Ureter (tissue), 1 donor: ENCODE measurements at regions not wholly inside any gene's neighbourhood (a gene's known extent, or its start where the extent isn't known, plus 50 kb on each side); places are given as distances from the start of the nearest gene placed in this dataset.

Source experiments
- DNase-seq: peaks from one replicate; pipeline ENCODE4 v3.0.0-alpha.2; 2020; ENCODE audit warnings: low spot score
- donor health status: DM: yes; HTN: yes; CAD: no.

DNA sequence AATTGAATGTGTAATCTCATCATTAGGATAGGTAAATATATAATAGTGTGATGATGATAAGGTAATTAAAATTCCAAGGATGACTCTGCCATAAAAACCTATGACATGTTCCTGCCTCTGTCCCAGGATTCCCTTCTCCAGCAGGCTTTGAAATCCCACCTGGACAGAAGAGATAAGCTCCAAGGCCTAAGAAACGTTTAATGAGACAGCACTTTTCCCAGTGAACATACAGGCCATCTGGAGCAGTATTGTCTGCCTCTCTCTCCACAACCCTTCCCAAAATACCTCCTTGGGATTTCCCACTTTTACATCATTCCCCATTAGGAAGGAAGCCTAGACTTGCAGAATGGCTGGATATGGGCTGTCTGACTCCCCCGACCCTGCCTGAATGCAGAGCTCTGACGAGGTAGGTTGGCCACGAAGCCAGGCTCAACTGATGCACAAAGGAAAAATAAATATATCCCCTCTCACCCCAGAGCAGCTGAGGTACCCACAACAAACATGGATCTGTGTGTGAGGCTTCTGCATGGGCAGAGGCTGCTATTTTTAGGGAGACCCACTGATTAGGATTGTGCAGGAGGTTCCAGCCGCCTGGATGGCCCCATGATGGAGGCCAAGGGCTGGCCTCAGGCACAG lies 71.0 kb downstream of the TMPRSS5 start:
- DNase-seq, result no peak

DNA sequence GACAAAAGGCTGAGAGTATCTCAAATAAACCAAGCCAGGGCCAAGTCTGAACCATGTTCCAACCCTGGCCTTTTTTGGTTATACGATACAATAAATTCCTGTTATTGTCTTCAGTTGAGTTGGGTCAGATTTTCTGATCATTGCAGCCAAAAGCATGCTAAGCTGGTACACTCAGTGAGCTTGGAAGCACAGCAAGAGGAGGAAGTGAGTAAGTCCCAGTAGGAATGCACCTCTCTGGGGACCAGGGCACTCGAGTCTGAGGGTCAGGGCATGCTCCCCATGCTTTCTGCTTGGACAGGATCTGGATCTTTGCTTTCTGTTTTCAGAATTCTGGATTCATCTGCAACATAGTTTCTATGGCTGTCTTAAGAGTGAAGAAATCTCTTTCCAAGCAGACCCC lies 73.1 kb downstream of the TMPRSS5 start:
- DNase-seq, result no peak

DNA sequence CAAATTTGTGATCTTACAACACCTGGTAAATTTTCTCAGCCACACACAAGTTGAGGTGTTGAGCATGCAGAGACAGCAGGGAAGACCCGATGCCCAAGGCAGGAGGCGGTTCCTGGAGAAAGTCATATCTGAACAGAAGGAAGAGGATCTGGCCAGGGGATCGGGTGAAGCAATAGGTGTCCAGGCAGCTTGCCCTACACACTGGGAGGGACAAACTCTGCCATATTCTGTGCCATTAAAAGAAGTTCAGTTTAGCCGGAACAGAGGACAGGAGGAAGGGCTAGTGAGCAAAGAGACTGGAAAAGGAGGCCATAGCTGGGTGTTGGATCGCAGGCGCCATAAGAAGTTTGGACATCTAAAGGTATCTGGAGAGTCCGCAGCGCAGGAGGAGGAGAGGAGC lies 76.5 kb downstream of the TMPRSS5 start:
- DNase-seq, result no peak

DNA sequence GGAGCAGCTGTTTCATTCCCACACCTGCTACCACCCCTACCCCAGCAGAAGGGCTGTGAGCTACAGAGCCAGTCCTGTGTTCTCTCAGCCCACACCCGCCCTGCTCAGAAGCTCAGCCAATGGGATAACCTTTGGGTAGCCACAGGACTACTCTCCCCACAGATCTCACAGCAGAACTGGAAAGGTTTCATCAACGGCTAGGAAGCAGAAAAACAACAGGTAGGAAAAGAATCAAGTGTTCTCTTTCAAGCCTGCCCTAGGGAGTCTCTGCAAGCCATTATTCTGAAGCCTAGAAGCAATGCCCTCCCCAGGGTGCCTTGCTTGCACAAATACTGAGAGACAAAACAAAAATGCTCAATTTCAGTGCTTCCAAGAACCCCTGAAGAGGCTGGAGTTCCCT lies 77.2 kb downstream of the TMPRSS5 start:
- no peak for DNase-seq

DNA sequence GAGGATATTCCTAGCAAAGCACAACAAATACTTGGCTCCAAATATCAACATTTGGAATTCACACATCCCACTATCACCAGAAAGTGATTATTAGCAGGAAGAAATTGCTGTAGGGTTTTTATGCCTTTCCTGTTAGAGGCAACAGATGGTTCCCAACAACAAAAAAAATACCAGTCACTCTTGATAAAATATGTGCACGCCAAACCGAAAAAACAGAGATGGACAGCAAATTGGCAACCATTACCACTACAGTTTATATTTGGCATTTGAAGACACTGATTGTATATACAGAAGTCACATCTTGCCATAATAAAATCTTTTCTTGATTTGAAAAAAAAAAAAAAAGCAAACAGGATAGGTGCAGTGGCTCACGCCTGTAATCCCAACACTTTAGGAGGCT lies 78.2 kb downstream of the TMPRSS5 start:
- no peak for DNase-seq

DNA sequence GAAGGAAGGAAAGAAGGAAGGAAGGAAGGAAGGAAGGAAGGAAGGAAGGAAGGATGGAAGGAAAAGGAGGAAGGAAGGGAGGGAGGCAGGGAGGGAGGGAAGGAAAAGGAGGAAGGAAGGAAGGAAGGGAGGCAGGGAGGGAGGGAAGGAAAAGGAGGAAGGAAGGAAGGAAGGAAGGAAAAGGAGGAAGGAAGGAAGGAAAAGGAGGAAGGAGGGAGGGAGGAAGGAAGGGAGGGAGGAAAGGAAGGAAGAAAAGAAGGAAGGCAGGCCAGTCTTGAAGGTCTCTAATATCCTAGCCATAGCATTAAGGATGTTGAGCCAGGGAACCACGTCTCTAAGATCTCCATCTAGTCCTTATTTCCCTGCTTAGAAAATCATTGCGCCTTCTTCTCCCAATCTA lies 78.8 kb downstream of the TMPRSS5 start:
- DNase-seq, result no peak

DNA sequence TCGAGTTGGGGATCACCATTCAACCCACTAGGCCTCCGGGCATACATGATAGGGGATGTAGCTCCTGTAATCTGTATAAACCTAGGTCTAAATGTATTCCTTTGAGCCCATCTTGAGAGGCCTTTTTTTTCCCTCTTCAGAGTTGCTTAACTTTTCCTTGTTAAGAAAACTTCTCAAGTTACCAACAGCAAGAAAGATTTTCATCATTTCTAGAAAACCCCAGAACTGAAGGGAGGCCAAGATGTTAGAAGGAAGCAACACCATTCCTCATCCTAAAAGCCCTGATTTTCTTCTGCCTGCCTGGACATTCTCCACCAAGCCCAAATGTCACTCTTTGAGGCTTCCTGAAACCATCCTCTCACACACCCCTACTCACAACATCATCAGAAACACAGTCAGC lies 79.4 kb downstream of the TMPRSS5 start:
- no peak for DNase-seq

DNA sequence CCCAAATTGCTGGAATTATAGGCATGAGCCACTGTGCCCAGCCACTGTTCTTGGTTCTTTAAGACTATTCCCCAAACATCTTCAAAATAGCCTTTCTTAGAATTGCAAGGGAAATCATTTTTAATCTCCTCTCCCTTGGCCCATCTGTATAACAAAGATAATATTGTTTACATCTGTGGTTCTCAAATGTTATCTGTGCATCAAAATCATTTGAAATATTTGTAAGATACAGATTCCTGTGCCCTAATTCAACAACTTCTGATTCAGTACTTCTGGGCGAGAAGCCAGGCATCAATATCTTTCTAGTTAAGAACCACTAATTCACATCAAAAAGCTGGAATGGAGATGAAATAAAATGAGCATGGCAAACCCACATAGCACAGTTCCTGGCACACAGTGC lies 83.0 kb downstream of the TMPRSS5 start:
- DNase-seq, result no peak

DNA sequence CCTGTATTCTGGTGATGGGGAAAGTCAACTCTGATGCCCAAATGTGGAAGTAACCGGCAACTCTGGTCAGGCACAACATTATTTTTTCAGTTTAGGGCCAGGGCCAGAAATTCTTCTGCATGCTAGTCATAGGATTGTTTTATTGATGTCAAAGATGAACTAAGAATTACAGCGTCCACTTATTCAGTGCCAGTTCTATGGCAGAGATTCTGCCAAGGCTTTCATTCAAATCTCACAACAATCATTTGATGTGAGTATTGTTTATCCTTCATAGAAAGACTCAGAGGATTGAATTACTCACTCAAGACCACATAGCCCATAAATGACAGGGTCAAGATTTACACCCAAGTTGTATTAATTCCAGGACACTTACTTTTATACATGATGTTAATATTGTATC lies 87.7 kb downstream of the TMPRSS5 start:
- no peak for DNase-seq

DNA sequence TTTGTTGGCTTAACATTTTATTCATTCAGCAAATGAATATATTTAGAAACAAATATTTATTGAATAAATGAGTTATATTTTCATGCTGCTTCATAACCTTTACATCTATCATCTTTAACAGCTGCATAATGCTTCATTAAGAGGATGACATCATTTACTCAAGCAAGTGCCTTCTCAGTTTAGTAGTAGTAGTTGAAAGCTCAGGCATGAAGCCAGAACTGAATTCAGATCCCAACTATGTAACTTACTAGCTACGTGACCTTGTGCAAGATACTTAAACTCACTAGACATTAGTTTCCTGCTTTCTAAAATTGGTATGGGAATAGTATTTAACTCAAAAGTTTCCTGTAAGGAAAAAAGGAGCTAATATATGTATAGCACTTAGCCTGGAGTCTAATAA lies 90.3 kb downstream of the TMPRSS5 start:
- no peak for DNase-seq

DNA sequence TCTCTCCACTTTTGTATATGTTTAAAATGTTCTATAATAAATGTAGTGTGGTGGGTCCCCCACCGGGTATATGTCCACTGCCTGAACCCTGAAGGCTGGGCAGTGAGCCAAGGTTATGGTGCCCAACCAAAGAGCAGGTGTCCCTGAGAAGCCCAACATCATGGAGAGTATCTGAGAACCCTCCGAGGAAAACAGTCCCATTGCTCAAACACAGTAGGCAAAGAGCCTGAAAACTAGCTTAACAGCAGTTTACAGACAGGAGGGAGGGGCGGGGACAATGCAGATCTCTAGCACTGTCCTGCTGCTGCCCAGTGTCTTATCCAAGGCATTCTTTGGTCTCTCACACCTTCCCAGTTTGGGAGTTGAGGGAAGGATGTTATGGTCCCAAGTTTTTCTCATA lies 91.0 kb downstream of the TMPRSS5 start:
- no peak for DNase-seq

DNA sequence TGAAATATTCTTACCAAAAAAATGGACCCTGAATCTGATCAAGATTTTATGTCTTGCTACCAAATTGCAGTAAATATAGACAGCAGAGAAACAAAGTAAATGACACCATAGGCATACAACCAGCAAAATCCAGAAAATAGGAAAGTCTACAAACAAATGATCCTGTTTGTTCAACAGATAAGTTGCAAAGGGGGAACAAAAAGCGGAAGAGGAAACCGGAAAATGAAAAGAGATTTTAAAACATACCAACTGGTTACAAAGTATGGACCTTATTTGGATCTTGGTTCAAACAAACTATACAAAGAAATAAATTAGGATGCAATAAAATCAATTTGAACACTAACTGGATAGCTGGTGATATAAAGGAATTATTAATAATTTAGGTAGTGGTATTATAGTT lies 92.0 kb downstream of the TMPRSS5 start:
- DNase-seq, result no peak

DNA sequence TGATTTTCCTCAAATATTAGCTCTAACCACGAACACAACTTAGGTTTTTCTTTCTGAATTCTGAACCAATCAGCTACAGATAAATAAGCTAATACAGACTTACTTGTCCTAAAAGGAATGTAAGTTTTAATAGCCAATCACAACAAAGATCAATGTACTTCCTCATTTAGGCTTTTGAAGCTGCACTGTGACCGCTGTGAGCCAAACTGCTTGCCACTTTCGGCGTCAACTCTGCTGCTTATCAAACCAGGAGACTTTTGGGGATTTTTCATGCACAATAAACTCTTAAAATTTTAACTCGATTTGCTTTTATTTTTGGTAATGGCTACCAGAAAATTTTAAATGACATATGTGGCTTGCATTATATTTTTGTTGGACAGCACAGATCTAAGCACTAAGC lies 92.5 kb downstream of the TMPRSS5 start:
- DNase-seq, result no peak

DNA sequence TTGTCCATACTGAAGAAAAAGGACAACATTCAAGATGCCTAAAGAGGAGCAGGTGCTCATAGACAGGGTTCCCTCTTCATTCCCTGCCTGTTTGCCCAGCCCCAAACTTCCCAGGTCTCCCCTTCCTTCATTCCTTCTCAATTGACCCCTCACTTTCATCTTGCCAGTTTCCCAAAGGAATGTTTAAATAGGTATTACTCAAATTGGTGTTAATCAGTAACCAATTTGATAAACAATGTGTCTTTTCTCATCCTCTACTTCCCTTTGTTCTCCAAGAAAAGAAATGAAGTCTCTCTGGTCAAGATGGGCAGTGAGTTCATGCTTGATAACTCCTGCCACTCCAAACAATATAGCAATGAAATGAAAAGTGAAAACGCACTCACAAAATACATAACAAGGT lies 101.9 kb downstream of the TMPRSS5 start:
- DNase-seq, result no peak

DNA sequence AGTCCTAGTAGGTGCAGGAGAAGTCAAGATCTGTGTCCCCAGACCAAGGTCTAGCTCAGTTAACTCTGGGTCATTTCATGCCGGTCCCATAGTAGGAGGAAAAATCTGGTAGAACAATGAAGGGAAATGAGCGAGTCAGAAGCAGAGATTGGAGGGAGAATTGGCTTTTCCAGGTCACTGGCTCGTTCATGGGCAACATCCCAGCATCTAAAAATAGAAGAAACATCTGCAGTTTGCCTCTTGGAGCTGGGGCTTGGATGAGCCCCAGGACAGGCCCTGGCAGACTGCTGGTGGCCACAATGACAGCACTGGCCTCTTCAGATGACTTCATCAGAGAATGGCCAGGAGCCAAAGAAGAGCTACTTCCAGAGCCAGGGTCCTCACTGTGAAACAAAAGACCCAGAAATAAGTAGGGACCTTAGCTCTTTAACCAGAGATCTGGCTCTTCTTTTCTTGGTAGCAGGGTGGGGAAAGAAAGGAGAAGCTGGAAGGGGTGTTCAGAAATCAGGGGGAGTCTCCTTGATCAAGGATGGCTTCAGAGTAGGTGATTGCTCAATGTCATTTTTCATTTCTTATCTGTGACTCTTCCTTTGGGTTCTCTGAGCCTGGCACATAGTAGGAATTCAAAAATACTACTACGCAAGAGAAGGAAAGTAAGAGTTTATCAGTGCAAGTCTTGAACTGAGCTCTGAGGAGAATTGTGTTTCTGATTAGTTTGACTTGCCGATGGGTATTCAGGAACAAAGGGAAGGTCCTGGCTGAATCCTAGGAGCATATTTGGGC lies 102.6 kb downstream of the TMPRSS5 start:
- no peak for DNase-seq

DNA sequence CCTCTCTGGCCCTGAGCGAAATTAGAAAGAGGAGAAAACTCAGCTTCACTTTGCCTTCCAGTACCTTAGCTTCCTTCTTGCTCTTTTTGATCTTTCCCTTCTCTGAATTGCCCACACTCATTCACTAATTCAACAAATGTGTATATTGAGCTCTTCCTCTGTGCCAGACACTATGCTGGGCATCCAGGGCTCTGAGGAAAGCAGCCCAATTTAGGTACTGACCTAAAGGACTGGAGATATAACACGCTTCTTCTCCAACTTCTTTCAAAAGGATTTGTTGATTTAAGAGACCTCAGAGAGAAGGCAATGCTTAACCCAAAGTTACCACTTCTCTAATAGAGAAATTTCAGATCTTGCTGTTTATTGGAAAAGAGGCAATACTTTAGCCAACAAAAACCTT lies 103.6 kb downstream of the TMPRSS5 start:
- DNase-seq, result no peak

DNA sequence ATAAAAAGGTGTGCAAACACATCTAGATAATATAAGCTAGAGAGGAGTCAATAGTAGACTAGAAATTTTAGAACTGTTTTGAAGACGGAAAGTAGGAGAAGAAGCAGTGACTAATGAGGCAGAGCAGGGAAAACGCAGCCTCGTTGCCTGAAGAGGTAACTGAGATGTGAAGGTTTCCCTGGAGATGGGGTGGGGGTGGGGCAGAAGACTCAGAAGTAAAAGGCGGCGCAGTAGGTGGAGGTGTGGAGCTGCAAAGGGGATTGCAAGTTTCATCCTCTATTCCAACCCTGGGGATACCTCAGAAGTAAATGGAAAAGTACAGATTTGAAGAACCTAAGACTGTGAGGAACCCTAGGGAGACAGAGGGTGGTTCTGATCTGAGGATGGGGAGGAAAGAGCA lies 109.5 kb downstream of the TMPRSS5 start:
- DNase-seq, result no peak

DNA sequence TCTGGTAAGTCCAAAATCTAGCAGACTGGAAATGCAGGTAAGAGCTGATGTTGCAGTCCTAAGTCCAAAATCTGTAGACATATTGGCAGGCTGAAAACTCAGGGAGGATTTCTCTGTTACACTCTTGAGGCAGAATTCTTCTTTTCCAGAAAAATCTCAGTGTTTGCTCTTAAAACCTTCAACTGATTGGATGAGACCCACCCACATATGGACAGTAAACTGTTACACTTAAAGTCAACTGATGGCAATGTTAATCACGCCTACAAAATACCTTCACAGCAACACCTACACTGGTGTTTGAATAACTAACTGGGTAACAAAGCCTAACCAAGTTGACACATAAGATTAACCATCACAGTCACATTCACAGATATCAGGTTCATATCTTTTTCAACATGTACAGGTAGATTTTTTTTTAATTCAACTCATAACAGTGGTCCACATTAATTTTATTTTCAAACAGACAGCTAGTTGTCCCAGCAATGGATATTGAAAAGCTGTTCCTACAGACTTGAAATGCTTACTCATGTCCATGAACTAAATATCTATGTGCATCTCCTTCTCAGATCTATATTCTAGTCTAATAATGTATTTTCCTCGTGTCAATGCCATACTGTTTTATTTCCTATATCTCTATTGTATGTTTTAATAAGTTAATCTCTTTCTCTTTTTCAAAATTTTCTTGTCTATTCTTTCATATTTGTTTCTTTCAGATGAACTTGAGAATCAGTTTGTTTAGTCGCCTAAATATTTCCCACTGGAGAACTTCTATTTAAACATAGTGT lies 110.1 kb downstream of the TMPRSS5 start:
- DNase-seq, result no peak

DNA sequence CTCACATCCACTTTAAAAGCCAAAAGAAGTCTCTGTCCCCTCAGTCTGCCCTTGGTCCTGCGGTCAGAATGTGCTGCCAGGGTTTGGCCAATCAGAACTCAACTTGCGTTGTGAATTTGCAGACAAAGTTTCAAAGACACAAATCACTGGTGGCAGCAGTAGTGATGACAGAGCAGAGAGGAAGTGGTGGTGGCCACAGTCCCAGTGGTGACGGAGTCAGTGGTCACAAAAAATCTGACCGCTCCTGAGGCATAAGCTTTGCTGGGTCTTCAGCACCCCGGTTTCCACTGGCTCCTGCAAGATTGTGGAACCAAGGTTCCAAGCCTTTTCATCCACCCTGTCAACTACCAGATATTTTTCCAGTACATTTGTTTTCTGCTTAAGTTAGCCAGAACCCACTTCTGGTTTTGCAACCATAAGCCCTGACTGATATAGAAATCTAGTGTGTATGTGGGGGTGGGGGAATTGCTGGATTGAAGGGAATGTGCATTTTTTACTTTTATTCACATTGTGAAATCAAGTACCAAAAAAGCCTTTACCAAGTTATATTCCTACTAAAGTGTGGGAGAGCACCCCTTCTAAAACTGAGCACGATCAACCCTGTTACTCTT lies 112.3 kb downstream of the TMPRSS5 start:
- no peak for DNase-seq

DNA sequence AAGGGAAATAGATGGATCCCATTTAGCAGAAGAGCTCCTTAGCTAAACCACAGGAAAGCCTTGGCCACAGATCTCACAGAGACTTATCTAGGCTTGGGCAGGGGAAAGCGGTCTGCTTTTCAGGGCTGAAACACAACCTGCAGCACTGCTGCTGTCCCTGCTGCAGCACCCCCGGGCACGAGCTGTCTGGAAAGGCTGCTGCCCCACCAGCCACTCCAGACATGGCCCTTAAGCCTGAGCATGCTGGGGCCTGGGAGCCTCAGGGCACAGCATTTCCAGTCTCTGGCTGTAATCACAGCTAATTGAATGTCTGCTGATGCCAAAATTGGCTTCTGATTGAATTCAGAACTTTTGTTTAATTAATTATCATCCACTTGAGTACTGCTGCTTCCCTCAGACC lies 115.0 kb downstream of the TMPRSS5 start:
- DNase-seq, result no peak

DNA sequence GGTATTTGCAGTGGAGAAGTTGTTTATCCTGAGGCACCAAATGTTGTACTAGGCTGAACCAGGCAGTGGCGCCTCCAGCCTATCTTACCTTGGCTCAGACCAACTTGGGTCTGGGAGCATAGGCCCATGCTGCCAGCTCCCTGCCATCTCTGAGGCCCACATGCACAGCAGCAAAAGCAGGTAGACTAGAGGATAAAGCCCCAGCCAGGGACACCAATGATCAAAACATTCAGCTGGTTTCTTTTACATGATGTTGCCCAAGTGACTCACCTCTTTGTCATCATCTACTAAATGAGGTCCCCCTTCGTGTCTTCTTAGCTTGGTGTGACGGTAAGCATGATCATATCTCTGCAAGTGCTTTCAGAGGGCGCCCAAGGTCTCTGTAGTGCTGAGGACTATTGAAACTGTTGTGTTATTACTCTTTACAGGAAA lies 112.1 kb upstream of the DRD2 start:
- DNase-seq, result no peak

DNA sequence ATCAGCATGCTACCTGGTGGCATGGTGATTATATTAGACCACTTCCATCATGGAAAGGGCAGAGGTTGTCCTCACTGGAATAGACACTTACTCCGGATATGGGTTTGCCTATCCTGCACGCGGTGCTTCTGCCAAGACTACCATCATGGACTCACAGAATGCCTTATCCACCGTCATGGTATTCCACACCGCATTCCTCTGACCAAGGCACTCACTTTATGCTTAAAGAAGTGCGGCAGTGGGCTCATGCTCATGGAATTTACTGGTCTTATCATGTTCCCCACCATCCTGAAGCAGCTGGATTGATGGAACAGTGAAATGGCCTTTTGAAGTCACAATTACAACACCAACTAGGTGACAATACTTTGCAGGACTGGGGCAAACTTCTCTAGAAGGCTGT lies 109.2 kb upstream of the DRD2 start:
- DNase-seq, result no peak

DNA sequence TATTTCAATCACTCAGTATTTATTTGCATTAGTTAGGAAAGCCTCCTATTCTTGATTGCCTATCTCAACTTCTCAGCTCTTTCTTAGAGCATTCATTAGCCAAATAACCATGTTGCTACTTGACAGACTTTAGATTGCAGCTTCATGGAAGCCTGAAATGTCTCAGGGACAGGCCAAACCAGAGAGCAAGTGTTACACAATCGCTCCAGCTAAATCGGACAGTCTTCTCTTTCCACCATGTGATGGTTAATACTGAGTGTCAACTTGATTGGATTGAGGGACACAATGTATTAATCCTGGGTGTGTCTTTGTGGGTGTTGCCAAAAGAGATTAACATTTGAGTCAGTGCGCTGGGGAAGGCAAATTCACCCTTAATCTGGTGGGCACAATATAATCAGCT lies 106.5 kb upstream of the DRD2 start:
- no peak for DNase-seq
